Left renal pelvis (tissue), 4 donors: ENCODE measurements at regions not wholly inside any gene's neighbourhood (a gene's known extent, or its start where the extent isn't known, plus 50 kb on each side); places are given as distances from the start of the nearest gene placed in this dataset.

Experiments used
- DNase-seq, 4 donors: peaks; one replicate each; pipeline ENCODE4 v3.0.0-alpha.2; 2013; ENCODE audit warnings: low read depth in 4 of 4, low spot score in 3 of 4

- no peak for DNase-seq
These were observed 416.5 kb upstream of the DDI1 start for GRCh38 chr11:103619938-103620337.

GRCh38 chr11:103622296-103622695 is 414.1 kb upstream of the DDI1 start:
- DNase-seq: no peak

- DNase-seq: no peak
These were observed 412.5 kb upstream of the DDI1 start for GRCh38 chr11:103623933-103624332.

GRCh38 chr11:103624708-103625623 is 411.5 kb upstream of the DDI1 start:
- no peak for DNase-seq

- no peak for DNase-seq
These were observed 410.8 kb upstream of the DDI1 start for GRCh38 chr11:103625624-103625965.

GRCh38 chr11:103628121-103628520 is 408.3 kb upstream of the DDI1 start:
- DNase-seq: no peak

- DNase-seq: no peak
These were observed 404.6 kb upstream of the DDI1 start for GRCh38 chr11:103631841-103632240.

GRCh38 chr11:103633068-103633788 is 403.2 kb upstream of the DDI1 start:
- no peak for DNase-seq

- no peak for DNase-seq
These were observed 402.4 kb upstream of the DDI1 start for GRCh38 chr11:103633819-103634590.

GRCh38 chr11:103636232-103636631 is 400.2 kb upstream of the DDI1 start:
- DNase-seq: no peak

GRCh38 chr11:103637295-103637694 is 399.1 kb upstream of the DDI1 start:
- no peak for DNase-seq

- no peak for DNase-seq
These were observed 398.6 kb upstream of the DDI1 start for GRCh38 chr11:103637831-103638230.

GRCh38 chr11:103644676-103645075 is 391.8 kb upstream of the DDI1 start:
- no peak for DNase-seq

- no peak for DNase-seq
These were observed 388.4 kb upstream of the DDI1 start for GRCh38 chr11:103648054-103648453.

- no peak for DNase-seq
These were observed 387.6 kb upstream of the DDI1 start for GRCh38 chr11:103648670-103649400.

- no peak for DNase-seq
These were observed 387.0 kb upstream of the DDI1 start for GRCh38 chr11:103649401-103649895.

GRCh38 chr11:103650330-103650729 is 386.1 kb upstream of the DDI1 start:
- DNase-seq: no peak

GRCh38 chr11:103651341-103651998 is 385.0 kb upstream of the DDI1 start:
- DNase-seq: no peak

- DNase-seq: no peak
These were observed 384.4 kb upstream of the DDI1 start for GRCh38 chr11:103652013-103652412.

- no peak for DNase-seq
These were observed 380.1 kb upstream of the DDI1 start for GRCh38 chr11:103656382-103656781.
